Neural progenitor cell (in vitro differentiated cells): ENCODE measurements at regions not wholly inside any gene's neighbourhood (a gene's known extent, or its start where the extent isn't known, plus 50 kb on each side); places are given as distances from the start of the nearest gene placed in this dataset.

Experiments
- DNase-seq: peaks from one replicate; pipeline ENCODE4 v3.0.0-alpha.2; 2016; ENCODE audit warnings: low spot score
- H2AFZ ChIP-seq: fragments of 200-600 bp; sonication (generic); replicated peaks from 2 replicates; pipeline ENCODE4 v1.6.1; 2016; ENCODE audit warnings: antibody characterized with exemption
- H3F3A ChIP-seq: fragments of 200-600 bp; sonication (generic); 2 replicates; pipeline ENCODE4 v1.6.1; 2016; ENCODE audit warnings: antibody characterized with exemption, low read depth
- H3K27ac ChIP-seq: fragments of 200-600 bp; sonication (generic); 2 replicates; pipeline ENCODE4 v1.5.1; 2016; ENCODE audit warnings: mild to moderate bottlenecking
- H3K27me3 ChIP-seq: fragments of 200-600 bp; sonication (generic); 2 replicates; pipeline ENCODE4 v1.6.1; 2016; ENCODE audit warnings: mild to moderate bottlenecking, moderate library complexity
- H3K36me3 ChIP-seq: fragments of 200-600 bp; sonication (generic); 2 replicates; pipeline ENCODE4 v1.5.1; 2016
- H3K4me1 ChIP-seq: fragments of 200-600 bp; sonication (generic); 2 replicates; pipeline ENCODE4 v1.6.1; 2016; ENCODE audit warnings: mixed run types
- H3K4me2 ChIP-seq: fragments of 200-600 bp; sonication (generic); 2 replicates; pipeline ENCODE4 v1.6.1; 2016
- H3K4me3 ChIP-seq: fragments of 200-600 bp; sonication (generic); 2 replicates; pipeline ENCODE4 v1.5.1; 2016
- H3K79me2 ChIP-seq: fragments of 200-600 bp; sonication (generic); 2 replicates; pipeline ENCODE4 v1.6.1; 2016; ENCODE audit warnings: low read depth
- H3K9ac ChIP-seq: fragments of 200-600 bp; sonication (generic); 2 replicates; pipeline ENCODE4 v1.6.1; 2016
- H3K9me3 ChIP-seq: fragments of 200-600 bp; sonication (generic); 2 replicates; pipeline ENCODE4 v1.5.1; 2016; ENCODE audit warnings: low read depth
- H4K20me1 ChIP-seq: fragments of 200-600 bp; sonication (generic); 2 replicates; pipeline ENCODE4 v1.6.1; 2016; ENCODE audit warnings: low read depth
- H3K27ac Mint-ChIP-seq: 3 replicates; pipeline ENCODE4 v1.8.0; 2021; ENCODE audit warnings: mixed read lengths
- H3K27me3 Mint-ChIP-seq: 2 replicates; pipeline ENCODE4 v1.8.0; 2022; ENCODE audit warnings: low read depth, mild to moderate bottlenecking, inconsistent platforms, moderate library complexity, mixed read lengths; ENCODE audit not compliant: insufficient read depth
- H3K36me3 Mint-ChIP-seq: 3 replicates; pipeline ENCODE4 v1.8.0; 2021; ENCODE audit warnings: mixed read lengths
- H3K4me1 Mint-ChIP-seq: 3 replicates; pipeline ENCODE4 v1.8.0; 2021; ENCODE audit warnings: mixed read lengths
- H3K4me3 Mint-ChIP-seq: 3 replicates; pipeline ENCODE4 v1.8.0; 2021; ENCODE audit warnings: mild to moderate bottlenecking, moderate library complexity, mixed read lengths
- H3K9me3 Mint-ChIP-seq: 3 replicates; pipeline ENCODE4 v1.8.0; 2020; ENCODE audit warnings: mixed read lengths
- CTCF ChIP-seq: fragments of 200-600 bp; sonication (generic); IDR thresholded peaks from 2 replicates; pipeline ENCODE4 v1.5.1; 2017; ENCODE audit warnings: antibody characterized with exemption, mild to moderate bottlenecking
- EZH2 ChIP-seq: fragments of 200-600 bp; sonication (generic); IDR thresholded peaks from 2 replicates; pipeline ENCODE4 v1.6.1; 2017; ENCODE audit warnings: antibody characterized with exemption, mild to moderate bottlenecking, moderate library complexity
- EZH2phosphoT487 ChIP-seq: fragments of 200-600 bp; sonication (generic); IDR thresholded peaks from 2 replicates; pipeline ENCODE4 v1.6.1; 2017; ENCODE audit warnings: antibody characterized with exemption

- Histone ChIP-seq H3K9ac (no peak overlapping the region), H3K4me1 (peaks cover 42% of the 10 kb centered on the region), H3F3A (peaks cover 16% of the 10 kb centered on the region), H3K36me3 (no peaks in the 10 kb centered on the region), H3K4me2 (no peak overlapping the region), H3K4me3 (no peak overlapping the region), H3K27me3 (no peaks in the 10 kb centered on the region), H3K27ac (no peak overlapping the region), H2AFZ (no peak overlapping the region), H4K20me1 (no peaks in the 10 kb centered on the region), H3K79me2 (no peaks in the 10 kb centered on the region), H3K9me3 (no peaks in the 10 kb centered on the region)
- Mint-ChIP-seq H3K27ac (no peak overlapping the region), H3K27me3 (no peaks in the 10 kb centered on the region), H3K36me3 (no peaks in the 10 kb centered on the region), H3K4me1 (peaks cover 11% of the 10 kb centered on the region), H3K4me3 (no peak overlapping the region), H3K9me3 (no peaks in the 10 kb centered on the region)
- TF ChIP-seq EZH2, result no peak
- no peak for TF ChIP-seq EZH2phosphoT487
- no peak for TF ChIP-seq CTCF
- no peak for DNase-seq
Observed at GRCh38 chr7:17713584-17713983, 226.7 kb downstream of the SNX13 start.

GRCh38 chr7:17716816-17717215 is 223.5 kb downstream of the SNX13 start:
- no peak overlapping the region for H3K9ac ChIP-seq
- no peaks in the 10 kb centered on the region for H3K79me2 ChIP-seq
- TF ChIP-seq EZH2 (no peak), CTCF (no peak), EZH2phosphoT487 (no peak)
- H3K4me2 ChIP-seq, result no peak overlapping the region
- Mint-ChIP-seq H3K27ac (no peak overlapping the region), H3K27me3 (no peaks in the 10 kb centered on the region), H3K9me3 (no peaks in the 10 kb centered on the region), H3K4me1 (no peaks in the 10 kb centered on the region), H3K4me3 (no peak overlapping the region), H3K36me3 (no peaks in the 10 kb centered on the region)
- no peak overlapping the region for H3K4me3 ChIP-seq
- no peak overlapping the region for H3K27ac ChIP-seq
- H2AFZ ChIP-seq, result peak overlapping the region; percentile 61
- peaks cover 33% of the 10 kb centered on the region for H3K4me1 ChIP-seq
- peaks cover 10% of the 10 kb centered on the region for H3F3A ChIP-seq
- H3K36me3 ChIP-seq, result no peaks in the 10 kb centered on the region
- H3K9me3 ChIP-seq, result no peaks in the 10 kb centered on the region
- no peaks in the 10 kb centered on the region for H3K27me3 ChIP-seq
- no peak for DNase-seq
- H4K20me1 ChIP-seq, result no peaks in the 10 kb centered on the region

- H3K27me3 Mint-ChIP-seq, result no peaks in the 10 kb centered on the region
Observed at GRCh38 chr7:17719998-17720397, 220.3 kb downstream of the SNX13 start.

More at GRCh38 chr7:17719998-17720397, 220.3 kb downstream of the SNX13 start:
- peaks cover 23% of the 10 kb centered on the region for H3F3A ChIP-seq
- Mint-ChIP-seq H3K4me3 (no peak overlapping the region), H3K36me3 (no peaks in the 10 kb centered on the region), H3K27ac (no peak overlapping the region), H3K9me3 (no peaks in the 10 kb centered on the region), H3K4me1 (no peaks in the 10 kb centered on the region)
- H3K9ac ChIP-seq, result no peak overlapping the region
- no peak for DNase-seq
- H3K27ac ChIP-seq, result no peak overlapping the region
- no peaks in the 10 kb centered on the region for H3K79me2 ChIP-seq
- TF ChIP-seq CTCF, result no peak
- TF ChIP-seq EZH2phosphoT487, result no peak
- TF ChIP-seq EZH2, result no peak
- no peaks in the 10 kb centered on the region for H3K36me3 ChIP-seq
- no peak overlapping the region for H2AFZ ChIP-seq
- peaks cover 47% of the 10 kb centered on the region for H3K4me1 ChIP-seq
- no peaks in the 10 kb centered on the region for H3K9me3 ChIP-seq
- no peak overlapping the region for H3K4me3 ChIP-seq
- H3K4me2 ChIP-seq, result no peak overlapping the region
- H4K20me1 ChIP-seq, result no peaks in the 10 kb centered on the region
- no peaks in the 10 kb centered on the region for H3K27me3 ChIP-seq
